HG03378 (cell line): ENCODE measurements at regions not wholly inside any gene's neighbourhood (a gene's known extent, or its start where the extent isn't known, plus 50 kb on each side); places are given as distances from the start of the nearest gene placed in this dataset.

Experiments used
- ATAC-seq: cut with Tn5 transposase; IDR thresholded peaks from one replicate; pipeline ENCODE4 v1.9.1; 2021; ENCODE audit warnings: mild to moderate bottlenecking, moderate library complexity; ENCODE audit not compliant: unreplicated experiment

GRCh38 chr15:97200161-97200560, 760.3 kb upstream of the ARRDC4 start:
- ATAC-seq, result no peak

- ATAC-seq, result no peak
Measured at GRCh38 chr15:97210277-97210676, 750.2 kb upstream of the ARRDC4 start.

- no peak for ATAC-seq
Measured at GRCh38 chr15:97215629-97216028, 744.9 kb upstream of the ARRDC4 start.

- no peak for ATAC-seq
Measured at GRCh38 chr15:97224191-97224641, 736.3 kb upstream of the ARRDC4 start.

GRCh38 chr15:97234851-97235610, 725.5 kb upstream of the ARRDC4 start:
- no peak for ATAC-seq

GRCh38 chr15:97235611-97235985, 724.9 kb upstream of the ARRDC4 start:
- ATAC-seq, result no peak

GRCh38 chr15:97236140-97236539, 724.4 kb upstream of the ARRDC4 start:
- no peak for ATAC-seq

- no peak for ATAC-seq
Measured at GRCh38 chr15:97237160-97237559, 723.3 kb upstream of the ARRDC4 start.

- no peak for ATAC-seq
Measured at GRCh38 chr15:97248376-97248775, 712.1 kb upstream of the ARRDC4 start.

- ATAC-seq, result no peak
Measured at GRCh38 chr15:97259943-97260342, 700.6 kb upstream of the ARRDC4 start.

GRCh38 chr15:97301166-97301565, 659.3 kb upstream of the ARRDC4 start:
- ATAC-seq, result no peak

GRCh38 chr15:97316362-97316761, 644.1 kb upstream of the ARRDC4 start:
- no peak for ATAC-seq

GRCh38 chr15:97317163-97317562, 643.3 kb upstream of the ARRDC4 start:
- ATAC-seq, result no peak

- ATAC-seq, result no peak
Measured at GRCh38 chr15:97319291-97319690, 641.2 kb upstream of the ARRDC4 start.

GRCh38 chr15:97346221-97346620, 614.3 kb upstream of the ARRDC4 start:
- no peak for ATAC-seq

- ATAC-seq, result no peak
Measured at GRCh38 chr15:97350813-97351212, 609.7 kb upstream of the ARRDC4 start.

- no peak for ATAC-seq
Measured at GRCh38 chr15:97383516-97383915, 577.0 kb upstream of the ARRDC4 start.

GRCh38 chr15:97386940-97387339, 573.6 kb upstream of the ARRDC4 start:
- ATAC-seq, result no peak

- ATAC-seq, result no peak
Measured at GRCh38 chr15:97401195-97401594, 559.3 kb upstream of the ARRDC4 start.

GRCh38 chr15:97401970-97402369, 558.5 kb upstream of the ARRDC4 start:
- no peak for ATAC-seq

GRCh38 chr15:97406841-97407240, 553.7 kb upstream of the ARRDC4 start:
- no peak for ATAC-seq

- no peak for ATAC-seq
Measured at GRCh38 chr15:97410897-97411575, 549.5 kb upstream of the ARRDC4 start.
